ENCODE measurements at regions not wholly inside any gene's neighbourhood (a gene's known extent, or its start where the extent isn't known, plus 50 kb on each side); places are given as distances from the start of the nearest gene placed in this dataset.

- DNase-seq (ENCODE audit: low spot score), result no peak
These were observed 65.7 kb downstream of the IL21 start for GRCh38 chr4:122555216-122555615.

GRCh38 chr4:122553432-122553831 lies 67.4 kb downstream of the IL21 start:
- no peak for DNase-seq (ENCODE audit: low spot score)

GRCh38 chr4:122552898-122553297 lies 68.0 kb downstream of the IL21 start:
- DNase-seq (ENCODE audit: low spot score), result no peak

- DNase-seq (ENCODE audit: low spot score), result no peak
These were observed 71.8 kb downstream of the IL21 start for GRCh38 chr4:122548886-122549630.

GRCh38 chr4:122548452-122548851 lies 72.4 kb downstream of the IL21 start:
- no peak for DNase-seq (ENCODE audit: low spot score)

- peak; percentile 37 for DNase-seq (ENCODE audit: low spot score)
These were observed 78.2 kb downstream of the IL21 start for GRCh38 chr4:122542411-122543236.

- no peak for DNase-seq (ENCODE audit: low spot score)
These were observed 78.9 kb downstream of the IL21 start for GRCh38 chr4:122541996-122542395.

- DNase-seq (ENCODE audit: low spot score), result no peak
These were observed 80.0 kb downstream of the IL21 start for GRCh38 chr4:122540838-122541237.

GRCh38 chr4:122539861-122540465 lies 80.9 kb downstream of the IL21 start:
- peak; percentile 21 for DNase-seq (ENCODE audit: low spot score)

GRCh38 chr4:122537388-122538135 lies 81.0 kb upstream of the IL2 start:
- no peak for DNase-seq (ENCODE audit: low spot score)

GRCh38 chr4:122536001-122536400 lies 79.5 kb upstream of the IL2 start:
- DNase-seq (ENCODE audit: low spot score), result no peak

GRCh38 chr4:122534776-122535175 lies 78.3 kb upstream of the IL2 start:
- DNase-seq (ENCODE audit: low spot score), result no peak

GRCh38 chr4:122533841-122534240 lies 77.3 kb upstream of the IL2 start:
- no peak for DNase-seq (ENCODE audit: low spot score)

- DNase-seq (ENCODE audit: low spot score), result no peak
These were observed 76.2 kb upstream of the IL2 start for GRCh38 chr4:122532766-122533165.

- DNase-seq (ENCODE audit: low spot score), result no peak
These were observed 75.0 kb upstream of the IL2 start for GRCh38 chr4:122531514-122531913.

GRCh38 chr4:122531038-122531437 lies 74.5 kb upstream of the IL2 start:
- DNase-seq (ENCODE audit: low spot score), result no peak

GRCh38 chr4:122528879-122529278 lies 72.4 kb upstream of the IL2 start:
- DNase-seq (ENCODE audit: low spot score), result no peak

- DNase-seq (ENCODE audit: low spot score), result no peak
These were observed 69.3 kb upstream of the IL2 start for GRCh38 chr4:122525865-122526264.

GRCh38 chr4:122524176-122524575 lies 67.7 kb upstream of the IL2 start:
- DNase-seq (ENCODE audit: low spot score), result no peak

GRCh38 chr4:122522944-122523343 lies 66.4 kb upstream of the IL2 start:
- no peak for DNase-seq (ENCODE audit: low spot score)

GRCh38 chr4:122517345-122517744 lies 60.8 kb upstream of the IL2 start:
- DNase-seq (ENCODE audit: low spot score), result no peak

- DNase-seq (ENCODE audit: low spot score), result no peak
These were observed 59.9 kb upstream of the IL2 start for GRCh38 chr4:122516376-122516775.

Data from kidney capillary endothelial cell (primary cell).